DOHH2 (cell line): ENCODE measurements at regions not wholly inside any gene's neighbourhood (a gene's known extent, or its start where the extent isn't known, plus 50 kb on each side); places are given as distances from the start of the nearest gene placed in this dataset.
"Not testable (repeated sequence)": the region's sequence is repeated elsewhere in the genome, so short reads cannot be mapped to it uniquely, and the experiment has no call there.

Experiments used
- CTCF ChIP-seq: fragments of 200-600 bp; sonication (generic); IDR thresholded peaks from one replicate; pipeline ENCODE4 v1.5.1; 2014; ENCODE audit warnings: antibody characterized with exemption, mild to moderate bottlenecking, low read depth, low read length; ENCODE audit not compliant: poor library complexity, severe bottlenecking
- EZH2phosphoT487 ChIP-seq: fragments of 200-600 bp; sonication (generic); IDR thresholded peaks from 2 replicates; pipeline ENCODE4 v1.6.1; 2017; ENCODE audit warnings: borderline replicate concordance, mild to moderate bottlenecking, antibody characterized with exemption, low read length, moderate library complexity, mixed read lengths

DNA sequence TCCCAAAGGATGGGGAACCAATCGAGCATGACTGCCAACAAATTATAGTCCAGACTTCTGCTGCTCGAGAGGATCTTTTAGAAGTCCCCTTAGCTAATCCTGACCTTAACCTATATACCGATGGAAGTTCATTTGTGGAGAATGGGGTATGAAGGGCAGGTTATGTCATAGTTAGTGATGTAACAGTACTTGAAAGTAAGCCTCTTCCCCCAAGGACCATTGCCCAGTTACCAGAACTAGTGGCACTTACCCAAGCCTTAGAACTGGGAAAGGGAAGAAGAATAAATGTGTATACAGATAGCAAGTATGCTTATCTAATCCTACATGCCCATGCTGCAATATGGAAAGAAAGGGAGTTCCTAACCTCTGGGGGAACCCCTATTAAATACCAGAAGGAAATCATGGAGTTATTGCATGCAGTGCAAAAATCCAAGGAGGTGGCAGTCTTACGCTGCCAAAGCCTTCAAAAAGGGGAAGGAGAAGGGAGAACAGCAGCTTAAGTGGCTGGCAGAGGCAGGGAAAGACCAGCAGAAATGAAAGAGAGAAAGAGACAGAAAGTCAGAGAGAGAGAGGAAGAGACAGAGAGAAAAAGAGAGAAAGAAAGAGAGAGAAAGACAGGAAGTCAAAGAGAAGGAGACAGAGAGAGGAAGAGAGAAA is 224.4 kb upstream of the SLC8A1 start:
- not testable (repeated sequence) for TF ChIP-seq CTCF, EZH2phosphoT487
